Neural cell (in vitro differentiated cells): ENCODE measurements at regions not wholly inside any gene's neighbourhood (a gene's known extent, or its start where the extent isn't known, plus 50 kb on each side); places are given as distances from the start of the nearest gene placed in this dataset.

Experiments
- H2AFZ ChIP-seq: fragments of 200-600, 300-800 bp; sonication (generic), shearing (Covaris generic); 2 replicates; pipeline ENCODE4 v1.6.0; 2014; ENCODE audit warnings: low read depth, mild to moderate bottlenecking, antibody characterized with exemption, low read length, moderate library complexity
- H3F3A ChIP-seq: fragments of 200-600 bp; shearing (Covaris generic); 2 replicates; pipeline ENCODE4 v1.6.1; 2016; ENCODE audit warnings: mild to moderate bottlenecking, moderate library complexity, mixed read lengths, antibody characterized with exemption, low read length; ENCODE audit not compliant: insufficient read depth, poor library complexity, severe bottlenecking
- H3K27ac ChIP-seq: fragments of 200-600, 300-800 bp; sonication (generic), shearing (Covaris generic); 2 replicates; pipeline ENCODE4 v1.5.1; 2014; ENCODE audit warnings: mild to moderate bottlenecking, low read length, moderate library complexity
- H3K27me3 ChIP-seq: fragments of 300-800, 200-600 bp; sonication (generic), shearing (Covaris generic); 2 replicates; pipeline ENCODE4 v1.6.0; 2014; ENCODE audit warnings: mild to moderate bottlenecking, low read depth, low read length, moderate library complexity; ENCODE audit not compliant: insufficient read depth
- H3K36me3 ChIP-seq: fragments of 300-800, 200-600 bp; sonication (generic), shearing (Covaris generic); 2 replicates; pipeline ENCODE4 v1.5.1; 2014; ENCODE audit warnings: mild to moderate bottlenecking, antibody characterized with exemption, low read length, moderate library complexity; ENCODE audit not compliant: insufficient read depth
- H3K4me2 ChIP-seq: fragments of 300-800, 200-600 bp; sonication (generic), shearing (Covaris generic); 2 replicates; pipeline ENCODE4 v1.6.0; 2014; ENCODE audit warnings: mild to moderate bottlenecking, low read length
- H3K4me3 ChIP-seq: fragments of 300-800, 200-600 bp; sonication (generic), shearing (Covaris generic); 2 replicates; pipeline ENCODE4 v1.5.1; 2014; ENCODE audit warnings: mild to moderate bottlenecking, low read length, moderate library complexity
- H3K79me2 ChIP-seq: fragments of 200-600 bp; shearing (Covaris generic); replicated peaks from 2 replicates; pipeline ENCODE4 v1.6.0; 2014; ENCODE audit warnings: mild to moderate bottlenecking, low read length, moderate library complexity; ENCODE audit not compliant: insufficient read depth
- H3K9ac ChIP-seq: fragments of 300-800, 200-600 bp; sonication (generic), shearing (Covaris generic); 2 replicates; pipeline ENCODE4 v1.6.1; 2016; ENCODE audit warnings: mild to moderate bottlenecking, low read length, mixed read lengths
- H3K9me2 ChIP-seq: fragments of 200-600 bp; shearing (Covaris generic); 2 replicates; pipeline ENCODE4 v1.6.1; 2016; ENCODE audit warnings: mild to moderate bottlenecking, low read length, mixed read lengths; ENCODE audit not compliant: insufficient read depth
- H3K9me3 ChIP-seq: fragments of 200-600, 300-800 bp; sonication (generic), shearing (Covaris generic); 2 replicates; pipeline ENCODE4 v1.6.1; 2016; ENCODE audit warnings: mild to moderate bottlenecking, mixed run types, low read length, moderate library complexity, mixed read lengths
- H4K20me1 ChIP-seq: fragments of 200-600 bp; shearing (Covaris generic); 2 replicates; pipeline ENCODE4 v1.6.1; 2016; ENCODE audit warnings: mild to moderate bottlenecking, mixed run types; ENCODE audit not compliant: insufficient read depth
- EP300 ChIP-seq: fragments of 450-650 bp; conservative IDR thresholded peaks from 2 replicates; pipeline ENCODE4 v1.6.1; 2014; ENCODE audit warnings: antibody characterized with exemption, mild to moderate bottlenecking, moderate library complexity; ENCODE audit not compliant: poor library complexity, severe bottlenecking
- EZH2 ChIP-seq: fragments of 200-600, 300-800 bp; shearing (Covaris generic), sonication (generic); IDR thresholded peaks from 2 replicates; pipeline ENCODE4 v1.6.1; 2014; ENCODE audit warnings: antibody characterized with exemption, low read length, borderline replicate concordance, mild to moderate bottlenecking; ENCODE audit not compliant: insufficient read depth, poor library complexity, severe bottlenecking
- MXI1 ChIP-seq: fragments of 450-650 bp; conservative IDR thresholded peaks from 2 replicates; pipeline ENCODE4 v1.6.1; 2014; ENCODE audit warnings: antibody characterized with exemption, mild to moderate bottlenecking; ENCODE audit not compliant: poor library complexity, severe bottlenecking
- POLR2AphosphoS5 ChIP-seq: IDR thresholded peaks from 2 replicates; pipeline ENCODE4 v1.6.1; 2012
- RAD21 ChIP-seq: fragments of 450-650 bp; conservative IDR thresholded peaks from 2 replicates; pipeline ENCODE4 v1.6.1; 2014; ENCODE audit warnings: antibody characterized with exemption, mild to moderate bottlenecking, moderate library complexity
- SMC3 ChIP-seq: fragments of 450-650 bp; conservative IDR thresholded peaks from 2 replicates; pipeline ENCODE4 v1.6.1; 2014; ENCODE audit warnings: antibody characterized with exemption, mild to moderate bottlenecking, moderate library complexity; ENCODE audit not compliant: poor library complexity
- TAF1 ChIP-seq: IDR thresholded peaks from 2 replicates; pipeline ENCODE4 v1.6.1; 2012; ENCODE audit warnings: low read depth
- TF ChIP-seq, protein P1 (sequence below): IDR thresholded peaks from 2 replicates; pipeline ENCODE4 v1.6.1; 2012; ENCODE audit warnings: borderline replicate concordance
- TF ChIP-seq, protein P2 (sequence below): fragments of 450-650 bp; IDR thresholded peaks from 2 replicates; pipeline ENCODE4 v1.5.1; 2014; ENCODE audit warnings: antibody characterized with exemption, mild to moderate bottlenecking, moderate library complexity; ENCODE audit not compliant: poor library complexity, severe bottlenecking

- H3K9ac ChIP-seq: no peak overlapping the region
- H3K79me2 ChIP-seq: no peaks in the 10 kb centered on the region
- no peak overlapping the region for H3K4me3 ChIP-seq
- no peaks in the 10 kb centered on the region for H3K36me3 ChIP-seq
- TF ChIP-seq POLR2AphosphoS5: no peak
- TF ChIP-seq, protein P1, sequence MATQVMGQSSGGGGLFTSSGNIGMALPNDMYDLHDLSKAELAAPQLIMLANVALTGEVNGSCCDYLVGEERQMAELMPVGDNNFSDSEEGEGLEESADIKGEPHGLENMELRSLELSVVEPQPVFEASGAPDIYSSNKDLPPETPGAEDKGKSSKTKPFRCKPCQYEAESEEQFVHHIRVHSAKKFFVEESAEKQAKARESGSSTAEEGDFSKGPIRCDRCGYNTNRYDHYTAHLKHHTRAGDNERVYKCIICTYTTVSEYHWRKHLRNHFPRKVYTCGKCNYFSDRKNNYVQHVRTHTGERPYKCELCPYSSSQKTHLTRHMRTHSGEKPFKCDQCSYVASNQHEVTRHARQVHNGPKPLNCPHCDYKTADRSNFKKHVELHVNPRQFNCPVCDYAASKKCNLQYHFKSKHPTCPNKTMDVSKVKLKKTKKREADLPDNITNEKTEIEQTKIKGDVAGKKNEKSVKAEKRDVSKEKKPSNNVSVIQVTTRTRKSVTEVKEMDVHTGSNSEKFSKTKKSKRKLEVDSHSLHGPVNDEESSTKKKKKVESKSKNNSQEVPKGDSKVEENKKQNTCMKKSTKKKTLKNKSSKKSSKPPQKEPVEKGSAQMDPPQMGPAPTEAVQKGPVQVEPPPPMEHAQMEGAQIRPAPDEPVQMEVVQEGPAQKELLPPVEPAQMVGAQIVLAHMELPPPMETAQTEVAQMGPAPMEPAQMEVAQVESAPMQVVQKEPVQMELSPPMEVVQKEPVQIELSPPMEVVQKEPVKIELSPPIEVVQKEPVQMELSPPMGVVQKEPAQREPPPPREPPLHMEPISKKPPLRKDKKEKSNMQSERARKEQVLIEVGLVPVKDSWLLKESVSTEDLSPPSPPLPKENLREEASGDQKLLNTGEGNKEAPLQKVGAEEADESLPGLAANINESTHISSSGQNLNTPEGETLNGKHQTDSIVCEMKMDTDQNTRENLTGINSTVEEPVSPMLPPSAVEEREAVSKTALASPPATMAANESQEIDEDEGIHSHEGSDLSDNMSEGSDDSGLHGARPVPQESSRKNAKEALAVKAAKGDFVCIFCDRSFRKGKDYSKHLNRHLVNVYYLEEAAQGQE: no peak
- no peak for TF ChIP-seq RAD21
- no peak for TF ChIP-seq SMC3
- no peak for TF ChIP-seq EP300
- no peak for TF ChIP-seq EZH2
- no peak for TF ChIP-seq MXI1
- no peak for TF ChIP-seq TAF1
- TF ChIP-seq, protein P2, sequence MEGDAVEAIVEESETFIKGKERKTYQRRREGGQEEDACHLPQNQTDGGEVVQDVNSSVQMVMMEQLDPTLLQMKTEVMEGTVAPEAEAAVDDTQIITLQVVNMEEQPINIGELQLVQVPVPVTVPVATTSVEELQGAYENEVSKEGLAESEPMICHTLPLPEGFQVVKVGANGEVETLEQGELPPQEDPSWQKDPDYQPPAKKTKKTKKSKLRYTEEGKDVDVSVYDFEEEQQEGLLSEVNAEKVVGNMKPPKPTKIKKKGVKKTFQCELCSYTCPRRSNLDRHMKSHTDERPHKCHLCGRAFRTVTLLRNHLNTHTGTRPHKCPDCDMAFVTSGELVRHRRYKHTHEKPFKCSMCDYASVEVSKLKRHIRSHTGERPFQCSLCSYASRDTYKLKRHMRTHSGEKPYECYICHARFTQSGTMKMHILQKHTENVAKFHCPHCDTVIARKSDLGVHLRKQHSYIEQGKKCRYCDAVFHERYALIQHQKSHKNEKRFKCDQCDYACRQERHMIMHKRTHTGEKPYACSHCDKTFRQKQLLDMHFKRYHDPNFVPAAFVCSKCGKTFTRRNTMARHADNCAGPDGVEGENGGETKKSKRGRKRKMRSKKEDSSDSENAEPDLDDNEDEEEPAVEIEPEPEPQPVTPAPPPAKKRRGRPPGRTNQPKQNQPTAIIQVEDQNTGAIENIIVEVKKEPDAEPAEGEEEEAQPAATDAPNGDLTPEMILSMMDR: no peak
- H3K27ac ChIP-seq: no peak overlapping the region
- H3F3A ChIP-seq: no peaks in the 10 kb centered on the region
- no peaks in the 10 kb centered on the region for H4K20me1 ChIP-seq
- H3K9me2 ChIP-seq: no peaks in the 10 kb centered on the region
- H2AFZ ChIP-seq: no peak overlapping the region
- H3K27me3 ChIP-seq: no peaks in the 10 kb centered on the region
- H3K9me3 ChIP-seq: no peaks in the 10 kb centered on the region
- H3K4me2 ChIP-seq: no peak overlapping the region
These were observed 76.8 kb upstream of the SIMC1 start for GRCh38 chr5:176161431-176161830.

DNA sequence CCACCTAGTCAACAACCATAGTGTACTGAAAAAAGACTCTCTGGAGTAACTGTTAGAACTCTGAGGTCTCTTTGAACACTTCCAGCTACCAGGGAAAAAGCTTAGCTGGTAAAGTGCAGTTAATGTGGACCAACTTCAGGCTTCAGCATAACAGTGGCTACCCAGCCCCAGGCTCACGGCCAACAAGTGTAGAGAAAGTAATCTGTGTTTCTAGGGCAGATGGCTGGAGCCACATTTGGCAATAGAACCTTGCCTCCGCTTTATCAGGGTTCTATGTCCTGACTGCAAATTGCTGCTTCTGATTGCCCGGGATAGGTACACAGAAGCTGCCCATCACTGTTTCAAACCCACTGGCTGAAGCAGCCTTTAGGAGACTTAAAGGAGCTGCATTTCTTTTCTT is 76.0 kb upstream of the SIMC1 start:
- TF ChIP-seq TAF1 (no peak), SMC3 (no peak), EZH2 (no peak), RAD21 (no peak), EP300 (no peak), POLR2AphosphoS5 (no peak), MXI1 (no peak)
- TF ChIP-seq, protein P1: no peak
- TF ChIP-seq, protein P2: no peak
- Histone ChIP-seq H3K27ac (no peak overlapping the region), H3K4me3 (no peak overlapping the region), H3K9me3 (no peaks in the 10 kb centered on the region), H3K27me3 (no peaks in the 10 kb centered on the region), H4K20me1 (no peaks in the 10 kb centered on the region), H3K36me3 (no peaks in the 10 kb centered on the region), H3K9ac (no peak overlapping the region), H3F3A (peaks cover under 1% of the 10 kb centered on the region), H3K9me2 (no peaks in the 10 kb centered on the region), H3K4me2 (no peak overlapping the region), H3K79me2 (no peaks in the 10 kb centered on the region), H2AFZ (no peak overlapping the region)
